Loucy (cell line): ENCODE measurements at regions not wholly inside any gene's neighbourhood (a gene's known extent, or its start where the extent isn't known, plus 50 kb on each side); places are given as distances from the start of the nearest gene placed in this dataset.

Experiments
- H2AFZ ChIP-seq: fragments of 200-600 bp; sonication (generic); 2 replicates; pipeline ENCODE4 v1.6.0; 2016; ENCODE audit warnings: antibody characterized with exemption, mild to moderate bottlenecking, low read length, moderate library complexity
- H3F3A ChIP-seq: fragments of 200-600 bp; 2 replicates; pipeline ENCODE4 v1.6.0; 2016; ENCODE audit warnings: antibody characterized with exemption, low read depth, mild to moderate bottlenecking
- H3K27me3 ChIP-seq: fragments of 200-600 bp; sonication (generic); 2 replicates; pipeline ENCODE4 v1.6.1; 2014; ENCODE audit warnings: low read length, mild to moderate bottlenecking; ENCODE audit not compliant: insufficient read depth, poor library complexity, severe bottlenecking
- H3K36me3 ChIP-seq: fragments of 200-600 bp; sonication (generic); 2 replicates; pipeline ENCODE4 v1.6.1; 2016; ENCODE audit warnings: low read length; ENCODE audit not compliant: insufficient read depth
- H3K4me1 ChIP-seq: fragments of 200-600 bp; sonication (generic); 2 replicates; pipeline ENCODE4 v1.5.1; 2014; ENCODE audit warnings: low read length, mild to moderate bottlenecking; ENCODE audit not compliant: insufficient read depth, poor library complexity, severe bottlenecking
- H3K4me2 ChIP-seq: fragments of 200-600 bp; sonication (generic); 2 replicates; pipeline ENCODE4 v1.6.0; 2014; ENCODE audit warnings: antibody characterized with exemption, low read length, low read depth, mild to moderate bottlenecking; ENCODE audit not compliant: poor library complexity, severe bottlenecking
- H3K4me3 ChIP-seq: fragments of 200-600 bp; sonication (generic); 2 replicates; pipeline ENCODE4 v1.5.1; 2014; ENCODE audit warnings: low read length, mild to moderate bottlenecking, mixed read lengths; ENCODE audit not compliant: poor library complexity, severe bottlenecking
- H3K79me2 ChIP-seq: fragments of 200-600 bp; sonication (generic); 2 replicates; pipeline ENCODE4 v1.6.1; 2014; ENCODE audit warnings: low read length; ENCODE audit not compliant: insufficient read depth
- H3K9ac ChIP-seq: fragments of 200-600 bp; sonication (generic); 2 replicates; pipeline ENCODE4 v1.6.0; 2014; ENCODE audit warnings: mild to moderate bottlenecking, low read depth, low read length, moderate library complexity; ENCODE audit not compliant: poor library complexity, severe bottlenecking
- H3K9me2 ChIP-seq: fragments of 200-600 bp; sonication (generic); replicated peaks from 2 replicates; pipeline ENCODE4 v1.6.1; 2016; ENCODE audit warnings: low read depth, low read length, mixed read lengths
- H3K9me3 ChIP-seq: fragments of 200-600 bp; sonication (generic); 2 replicates; pipeline ENCODE4 v1.6.1; 2014; ENCODE audit warnings: mild to moderate bottlenecking, antibody characterized with exemption, low read length, low read depth; ENCODE audit not compliant: insufficient read depth
- H4K20me1 ChIP-seq: fragments of 200-600 bp; sonication (generic); 2 replicates; pipeline ENCODE4 v1.6.0; 2014; ENCODE audit warnings: antibody characterized with exemption, low read length, mild to moderate bottlenecking; ENCODE audit not compliant: insufficient read depth, poor library complexity, severe bottlenecking
- CTCF ChIP-seq: fragments of 200-600 bp; sonication (generic); conservative IDR thresholded peaks from 2 replicates; pipeline ENCODE4 v1.5.1; 2014; ENCODE audit warnings: mild to moderate bottlenecking, antibody characterized with exemption, low read length
- EZH2phosphoT487 ChIP-seq: fragments of 200-600 bp; IDR thresholded peaks from 2 replicates; pipeline ENCODE4 v1.6.1; 2018; ENCODE audit warnings: antibody characterized with exemption, mild to moderate bottlenecking, moderate library complexity, borderline replicate concordance

- H3K9ac ChIP-seq = no peak overlapping the region
- H3K4me1 ChIP-seq = no peaks in the 10 kb centered on the region
- TF ChIP-seq EZH2phosphoT487 = no peak
- no peak for TF ChIP-seq CTCF
- H3K79me2 ChIP-seq = no peaks in the 10 kb centered on the region
- H3F3A ChIP-seq = no peaks in the 10 kb centered on the region
- no peak overlapping the region for H3K4me3 ChIP-seq
- no peaks in the 10 kb centered on the region for H3K9me3 ChIP-seq
- H2AFZ ChIP-seq = no peak overlapping the region
- H4K20me1 ChIP-seq = no peaks in the 10 kb centered on the region
- H3K9me2 ChIP-seq = no peaks in the 10 kb centered on the region
- H3K4me2 ChIP-seq = no peak overlapping the region
- no peaks in the 10 kb centered on the region for H3K36me3 ChIP-seq
- H3K27me3 ChIP-seq = no peaks in the 10 kb centered on the region
Observed at GRCh38 chr4:28760003-28760402, 1899.4 kb downstream of the STIM2 start.

- H4K20me1 ChIP-seq = no peaks in the 10 kb centered on the region
- no peaks in the 10 kb centered on the region for H3F3A ChIP-seq
- no peaks in the 10 kb centered on the region for H3K4me1 ChIP-seq
- no peaks in the 10 kb centered on the region for H3K9me2 ChIP-seq
- no peak overlapping the region for H3K4me2 ChIP-seq
- H3K4me3 ChIP-seq = no peak overlapping the region
- H3K79me2 ChIP-seq = no peaks in the 10 kb centered on the region
- no peaks in the 10 kb centered on the region for H3K36me3 ChIP-seq
- H2AFZ ChIP-seq = no peak overlapping the region
- TF ChIP-seq EZH2phosphoT487 = no peak
- no peak for TF ChIP-seq CTCF
- H3K27me3 ChIP-seq = no peaks in the 10 kb centered on the region
- H3K9me3 ChIP-seq = no peaks in the 10 kb centered on the region
- H3K9ac ChIP-seq = no peak overlapping the region
Observed at GRCh38 chr4:28772066-28772465, 1911.4 kb downstream of the STIM2 start.

GRCh38 chr4:28772788-28773187 lies 1912.1 kb downstream of the STIM2 start:
- no peaks in the 10 kb centered on the region for H3K9me3 ChIP-seq
- no peaks in the 10 kb centered on the region for H3F3A ChIP-seq
- no peak overlapping the region for H3K4me3 ChIP-seq
- no peaks in the 10 kb centered on the region for H3K79me2 ChIP-seq
- no peaks in the 10 kb centered on the region for H3K9me2 ChIP-seq
- no peak overlapping the region for H3K9ac ChIP-seq
- no peaks in the 10 kb centered on the region for H3K36me3 ChIP-seq
- no peak overlapping the region for H3K4me2 ChIP-seq
- H3K4me1 ChIP-seq = no peaks in the 10 kb centered on the region
- no peaks in the 10 kb centered on the region for H4K20me1 ChIP-seq
- no peaks in the 10 kb centered on the region for H3K27me3 ChIP-seq
- no peak overlapping the region for H2AFZ ChIP-seq
- TF ChIP-seq EZH2phosphoT487 (no peak), CTCF (no peak)
